ENCODE measurements at regions not wholly inside any gene's neighbourhood (a gene's known extent, or its start where the extent isn't known, plus 50 kb on each side); places are given as distances from the start of the nearest gene placed in this dataset.
A peak's percentile ranks its signal among the peaks of the same experiment; 100 is the strongest.
"Not testable (repeated sequence)": the region's sequence is repeated elsewhere in the genome, so short reads cannot be mapped to it uniquely, and the experiment has no call there.

- DNase-seq (ENCODE audit: low read depth) = no peak
- peak; percentile 17; the same call in 1 of the 2 replicates for TF ChIP-seq CTCF (conservative IDR thresholded peaks at IDR 0.05; ENCODE audit: low read length)
- H3K4me3 ChIP-seq (ENCODE audit: low read length) = no peak overlapping the region
Observed at GRCh38 chr10:93224005-93224779, 150.5 kb downstream of the CYP26A1 start.

- no peak for DNase-seq (ENCODE audit: low read depth)
- no peak overlapping the region for H3K4me3 ChIP-seq (ENCODE audit: low read length)
- no peak for TF ChIP-seq CTCF (conservative IDR thresholded peaks at IDR 0.05; ENCODE audit: low read length)
Observed at GRCh38 chr10:93225938-93226337, 152.2 kb downstream of the CYP26A1 start.

GRCh38 chr10:93226619-93227018 lies 152.9 kb downstream of the CYP26A1 start:
- no peak overlapping the region for H3K4me3 ChIP-seq (ENCODE audit: low read length)
- TF ChIP-seq CTCF (conservative IDR thresholded peaks at IDR 0.05; ENCODE audit: low read length) = no peak
- no peak for DNase-seq (ENCODE audit: low read depth)

- DNase-seq (ENCODE audit: low read depth); H3K4me3 ChIP-seq (ENCODE audit: low read length): not testable (repeated sequence)
Observed at GRCh38 chr10:93230596-93230995, 156.9 kb downstream of the CYP26A1 start.

- not testable (repeated sequence) for H3K4me3 ChIP-seq (ENCODE audit: low read length); DNase-seq (ENCODE audit: low read depth)
Observed at GRCh38 chr10:93232159-93232558, 158.5 kb downstream of the CYP26A1 start.

GRCh38 chr10:93234940-93235339 lies 161.2 kb downstream of the CYP26A1 start:
- not testable (repeated sequence) for H3K4me3 ChIP-seq (ENCODE audit: low read length)

GRCh38 chr10:93235686-93236085 lies 162.0 kb downstream of the CYP26A1 start:
- no peak overlapping the region for H3K4me3 ChIP-seq (ENCODE audit: low read length)
- peak; percentile 80 for DNase-seq (ENCODE audit: low read depth)
- no peak for TF ChIP-seq CTCF (conservative IDR thresholded peaks at IDR 0.05; ENCODE audit: low read length)

More at GRCh38 chr10:93234940-93235339, 161.2 kb downstream of the CYP26A1 start:
- not testable (repeated sequence) for DNase-seq (ENCODE audit: low read depth)

GRCh38 chr10:93236393-93237040 lies 162.8 kb downstream of the CYP26A1 start:
- no peak for TF ChIP-seq CTCF (conservative IDR thresholded peaks at IDR 0.05; ENCODE audit: low read length)
- no peak for DNase-seq (ENCODE audit: low read depth)
- no peak overlapping the region for H3K4me3 ChIP-seq (ENCODE audit: low read length)
